ENCODE measurements at regions not wholly inside any gene's neighbourhood (a gene's known extent, or its start where the extent isn't known, plus 50 kb on each side); places are given as distances from the start of the nearest gene placed in this dataset.

DNA sequence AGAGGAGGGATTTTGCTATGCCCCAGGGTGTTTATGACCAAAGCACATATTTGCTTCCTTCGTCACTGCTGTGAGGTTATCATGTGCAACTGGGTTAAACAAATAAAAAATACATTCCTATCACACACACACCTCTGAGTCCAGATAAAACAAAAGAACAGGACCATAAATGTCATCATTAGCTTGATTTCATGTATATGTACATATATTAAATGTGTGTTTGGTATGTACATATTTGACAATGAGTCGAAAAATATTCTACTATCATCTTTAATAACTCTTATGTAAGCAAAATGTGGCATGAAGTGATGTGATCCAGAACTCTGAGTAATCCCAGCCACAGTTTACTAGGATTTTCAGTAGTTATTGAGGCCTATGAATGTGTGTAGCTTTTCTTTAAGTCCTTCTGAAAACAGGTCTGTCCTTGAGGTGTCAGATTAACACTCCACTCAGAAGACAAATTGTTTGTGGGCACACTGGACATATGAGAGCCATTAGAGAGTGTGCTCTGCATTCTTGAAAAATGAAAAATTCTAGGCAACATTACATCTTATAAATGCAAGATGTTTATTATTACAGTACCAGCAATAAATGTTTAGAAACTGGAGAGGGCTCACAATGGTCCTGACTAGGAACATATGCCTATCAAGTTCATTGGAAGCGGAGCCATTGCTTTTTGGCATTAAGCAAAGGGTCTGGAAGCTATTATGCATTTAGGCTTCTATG, 335.1 kb upstream of the SEMA3A start:
- in situ Hi-C loops (cut with HindIII; ENCODE audit: low sequenced_read_pairs): no loop called here
- peak; percentile 52 for DNase-seq (ENCODE audit: low read depth)
- no peak overlapping the region for H3K4me3 ChIP-seq (ENCODE audit: low read depth, low read length)
- TF ChIP-seq, protein P1, sequence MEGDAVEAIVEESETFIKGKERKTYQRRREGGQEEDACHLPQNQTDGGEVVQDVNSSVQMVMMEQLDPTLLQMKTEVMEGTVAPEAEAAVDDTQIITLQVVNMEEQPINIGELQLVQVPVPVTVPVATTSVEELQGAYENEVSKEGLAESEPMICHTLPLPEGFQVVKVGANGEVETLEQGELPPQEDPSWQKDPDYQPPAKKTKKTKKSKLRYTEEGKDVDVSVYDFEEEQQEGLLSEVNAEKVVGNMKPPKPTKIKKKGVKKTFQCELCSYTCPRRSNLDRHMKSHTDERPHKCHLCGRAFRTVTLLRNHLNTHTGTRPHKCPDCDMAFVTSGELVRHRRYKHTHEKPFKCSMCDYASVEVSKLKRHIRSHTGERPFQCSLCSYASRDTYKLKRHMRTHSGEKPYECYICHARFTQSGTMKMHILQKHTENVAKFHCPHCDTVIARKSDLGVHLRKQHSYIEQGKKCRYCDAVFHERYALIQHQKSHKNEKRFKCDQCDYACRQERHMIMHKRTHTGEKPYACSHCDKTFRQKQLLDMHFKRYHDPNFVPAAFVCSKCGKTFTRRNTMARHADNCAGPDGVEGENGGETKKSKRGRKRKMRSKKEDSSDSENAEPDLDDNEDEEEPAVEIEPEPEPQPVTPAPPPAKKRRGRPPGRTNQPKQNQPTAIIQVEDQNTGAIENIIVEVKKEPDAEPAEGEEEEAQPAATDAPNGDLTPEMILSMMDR (IDR thresholded peaks at IDR 0.05; ENCODE audit: low read depth, low read length, missing control alignments): no peak

DNA sequence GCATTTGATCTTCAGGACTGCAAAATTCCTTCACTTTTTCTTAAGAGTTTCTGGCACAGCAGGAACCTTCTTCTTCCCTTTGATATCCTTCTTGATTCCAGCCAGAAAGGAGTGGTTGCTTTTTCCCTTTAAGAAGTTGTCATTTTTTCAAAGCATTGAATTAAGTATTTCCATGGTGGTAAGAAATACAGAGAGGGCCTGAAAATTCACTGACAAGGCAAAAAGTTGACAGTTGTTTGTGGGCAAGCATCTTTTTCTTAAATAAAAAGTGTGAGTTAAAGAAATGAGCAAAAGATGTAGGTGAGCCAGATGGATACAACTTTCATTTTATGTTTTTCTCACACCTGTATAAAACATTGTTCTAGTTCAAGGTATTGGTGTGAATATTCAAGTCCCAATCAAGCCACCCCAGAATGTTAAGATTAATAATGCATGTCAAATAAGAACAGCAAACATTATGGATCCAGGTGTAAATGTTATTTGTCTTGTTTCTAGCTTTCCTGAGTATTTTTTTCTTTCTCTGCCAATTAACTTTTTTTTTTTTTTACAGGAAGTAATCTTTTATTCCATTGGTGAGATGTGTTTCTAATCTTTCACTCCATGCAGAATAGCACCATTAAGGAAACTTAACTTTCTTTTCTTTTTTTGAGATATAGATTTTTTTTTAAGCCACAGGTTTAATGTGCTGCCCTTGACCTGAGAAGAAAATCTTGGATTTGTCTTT, 334.3 kb upstream of the SEMA3A start:
- no peak overlapping the region for H3K4me3 ChIP-seq (ENCODE audit: low read depth, low read length)
- TF ChIP-seq, protein P1 (IDR thresholded peaks at IDR 0.05; ENCODE audit: low read depth, low read length, missing control alignments): no peak
- no peak for DNase-seq (ENCODE audit: low read depth)
- in situ Hi-C loops (cut with HindIII; ENCODE audit: low sequenced_read_pairs): no loop called here

DNA sequence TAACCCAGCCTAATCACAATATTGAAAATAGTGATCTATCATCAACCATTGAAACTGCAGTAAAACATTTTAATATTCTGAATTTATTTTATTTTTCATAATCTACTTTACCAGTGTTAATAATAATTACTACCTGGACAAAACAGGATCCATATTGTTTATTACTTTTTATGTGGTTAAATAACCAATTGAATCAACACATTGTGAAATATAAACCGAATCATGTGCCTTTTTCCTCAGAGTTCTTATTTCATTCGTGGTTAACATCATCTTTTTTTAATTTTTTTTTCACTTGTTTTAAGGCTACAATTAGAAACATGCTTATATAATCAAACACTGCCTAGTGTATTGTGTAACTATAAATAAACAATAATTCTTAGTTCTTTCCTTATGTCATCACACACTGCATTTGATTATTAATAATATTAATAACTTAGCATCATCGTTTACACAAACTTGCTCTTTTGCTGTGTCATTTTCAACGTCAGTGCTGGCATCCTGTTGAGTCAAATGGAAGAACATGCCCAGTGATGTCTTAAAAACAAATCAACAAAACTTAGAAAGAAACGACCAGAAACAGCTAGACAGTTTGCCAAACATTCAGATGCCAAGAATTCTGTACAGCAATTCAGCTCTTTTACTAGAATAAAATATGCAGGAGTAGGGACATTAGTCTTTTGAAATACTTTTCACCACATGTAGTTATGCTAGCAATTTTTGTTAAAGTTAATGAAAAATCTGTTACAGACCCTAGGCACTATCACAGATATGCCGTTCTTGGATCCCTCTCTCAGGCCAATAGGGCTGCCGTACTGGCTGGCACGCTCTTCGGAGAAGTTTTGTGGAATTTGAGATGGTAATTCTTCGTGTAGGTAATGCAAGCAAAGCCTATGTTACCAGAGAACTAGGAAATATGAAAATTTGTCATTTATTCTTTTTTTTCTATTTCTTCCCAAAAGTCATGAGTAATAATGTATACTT, 330.4 kb upstream of the SEMA3A start:
- H3K4me3 ChIP-seq (ENCODE audit: low read depth, low read length): no peak overlapping the region
- DNase-seq (ENCODE audit: low read depth): peak; percentile 42
- TF ChIP-seq, protein P1 (IDR thresholded peaks at IDR 0.05; ENCODE audit: low read depth, low read length, missing control alignments): no peak
- in situ Hi-C loops (cut with HindIII; ENCODE audit: low sequenced_read_pairs): no loop called here

DNA sequence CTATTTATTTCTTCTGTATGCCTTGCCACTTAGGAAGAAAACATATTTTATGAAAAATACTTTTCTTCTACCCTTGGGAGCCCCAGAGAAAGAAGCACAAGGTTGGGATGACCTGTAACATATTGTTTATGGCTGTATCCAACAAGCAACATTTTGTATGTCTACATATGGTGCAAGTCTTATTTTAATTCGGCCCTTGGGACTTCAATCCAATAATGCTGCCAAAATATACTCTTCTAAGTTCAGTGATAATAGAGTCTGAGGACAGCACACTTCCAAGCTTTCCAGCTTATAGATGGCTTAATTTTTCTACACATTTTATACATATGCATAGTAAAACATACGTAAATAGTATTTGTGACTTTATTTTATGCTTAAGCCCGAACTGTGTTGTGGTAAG, 318.5 kb upstream of the SEMA3A start:
- TF ChIP-seq, protein P1 (IDR thresholded peaks at IDR 0.05; ENCODE audit: low read depth, low read length, missing control alignments): no peak
- H3K4me3 ChIP-seq (ENCODE audit: low read depth, low read length): no peak overlapping the region
- DNase-seq (ENCODE audit: low read depth): no peak
- in situ Hi-C loops (cut with HindIII; ENCODE audit: low sequenced_read_pairs): no loop called here

DNA sequence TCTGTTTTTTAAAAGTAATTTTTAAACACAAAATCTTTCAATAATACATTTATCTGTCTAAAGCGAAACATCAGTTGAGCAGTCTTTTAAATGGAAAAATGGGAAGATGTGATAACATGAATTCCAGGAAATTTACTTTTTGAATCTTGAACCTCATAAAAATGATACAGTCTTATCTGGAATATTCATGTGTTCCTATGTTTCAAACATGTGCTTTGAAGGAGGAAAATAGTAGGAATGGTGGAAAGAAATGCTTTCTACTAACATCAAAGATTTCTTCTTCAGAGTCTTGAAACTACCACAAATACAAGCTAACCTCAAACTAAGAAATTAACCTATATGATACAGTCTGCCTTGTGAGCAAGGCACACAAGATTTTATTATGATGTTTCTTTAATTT, 317.5 kb upstream of the SEMA3A start:
- TF ChIP-seq, protein P1 (IDR thresholded peaks at IDR 0.05; ENCODE audit: low read depth, low read length, missing control alignments): no peak
- H3K4me3 ChIP-seq (ENCODE audit: low read depth, low read length): no peak overlapping the region
- in situ Hi-C loops (cut with HindIII; ENCODE audit: low sequenced_read_pairs): no loop called here
- DNase-seq (ENCODE audit: low read depth): no peak

DNA sequence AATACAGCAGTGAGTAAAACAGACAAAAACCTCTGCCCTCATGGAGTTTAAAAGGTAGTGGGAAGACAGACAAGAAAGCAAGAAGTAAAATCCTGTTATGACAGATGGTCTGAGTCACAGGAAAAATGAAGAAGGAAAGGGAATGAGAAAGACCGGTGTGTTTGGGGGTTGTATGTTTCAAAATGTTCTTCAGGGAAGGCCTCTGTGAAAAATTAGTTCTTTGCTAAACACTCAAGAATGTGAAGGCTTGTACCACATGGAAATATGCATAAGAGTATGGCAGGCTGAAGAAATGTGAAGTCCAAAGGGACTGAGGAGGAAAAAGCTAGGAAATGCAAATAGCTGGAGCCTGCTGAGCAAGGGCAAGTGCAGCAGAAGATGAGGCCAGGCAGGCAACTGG, 315.9 kb upstream of the SEMA3A start:
- no peak overlapping the region for H3K4me3 ChIP-seq (ENCODE audit: low read depth, low read length)
- in situ Hi-C loops (cut with HindIII; ENCODE audit: low sequenced_read_pairs): no loop called here
- TF ChIP-seq, protein P1 (IDR thresholded peaks at IDR 0.05; ENCODE audit: low read depth, low read length, missing control alignments): no peak
- peak; percentile 12 for DNase-seq (ENCODE audit: low read depth)

All from astrocyte of the cerebellum (primary cell).